MG63 (cell line): ENCODE measurements at regions not wholly inside any gene's neighbourhood (a gene's known extent, or its start where the extent isn't known, plus 50 kb on each side); places are given as distances from the start of the nearest gene placed in this dataset.

Experiments used
- DNase-seq: peaks from one replicate; pipeline ENCODE4 v3.0.0-alpha.2; 2020
- H3K27me3 ChIP-seq: fragments of 250-450 bp; sonication (Bioruptor Pico); 2 replicates; pipeline ENCODE4 v1.5.1; 2020; ENCODE audit warnings: mild to moderate bottlenecking, moderate library complexity
- H3K36me3 ChIP-seq: fragments of 250-450 bp; sonication (Bioruptor Pico); 2 replicates; pipeline ENCODE4 v1.5.1; 2020; ENCODE audit warnings: mild to moderate bottlenecking, moderate library complexity
- H3K4me3 ChIP-seq: fragments of 250-450 bp; sonication (Bioruptor Pico); 2 replicates; pipeline ENCODE4 v1.5.1; 2020; ENCODE audit warnings: mild to moderate bottlenecking, moderate library complexity
- H3K9me3 ChIP-seq: fragments of 250-450 bp; sonication (Bioruptor Pico); 2 replicates; pipeline ENCODE4 v1.5.1; 2020; ENCODE audit warnings: mild to moderate bottlenecking, moderate library complexity

GRCh38 chr4:98778206-98778605, 119.8 kb upstream of the TSPAN5 start:
- Histone ChIP-seq H3K9me3 (no peaks in the 10 kb centered on the region), H3K27me3 (no peaks in the 10 kb centered on the region), H3K36me3 (no peaks in the 10 kb centered on the region), H3K4me3 (no peak overlapping the region)
- DNase-seq, result peak; percentile 30

DNA sequence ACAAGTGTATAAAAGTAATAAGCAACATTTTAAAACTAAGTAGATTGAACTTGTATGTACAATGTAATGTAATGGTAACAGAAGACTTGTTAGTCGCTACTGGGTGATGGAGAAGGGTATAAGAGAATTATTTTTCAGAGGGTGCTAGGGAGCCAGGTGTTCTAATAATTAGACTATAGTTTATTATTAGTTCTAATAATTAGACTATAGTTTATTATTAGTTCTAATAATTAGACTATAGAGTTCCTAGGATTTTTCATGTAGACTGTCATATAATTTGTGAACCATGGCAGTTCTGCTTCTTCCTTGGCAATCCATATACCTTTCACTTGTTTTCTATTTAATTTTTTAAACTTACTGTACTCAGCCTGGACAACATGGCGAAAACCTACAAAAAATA, 117.3 kb upstream of the TSPAN5 start:
- DNase-seq, result no peak
- Histone ChIP-seq H3K27me3 (no peaks in the 10 kb centered on the region), H3K9me3 (no peaks in the 10 kb centered on the region), H3K4me3 (no peak overlapping the region), H3K36me3 (no peaks in the 10 kb centered on the region)

GRCh38 chr4:98773638-98774037, 115.2 kb upstream of the TSPAN5 start:
- no peaks in the 10 kb centered on the region for H3K36me3 ChIP-seq
- no peak overlapping the region for H3K4me3 ChIP-seq
- no peak for DNase-seq
- no peaks in the 10 kb centered on the region for H3K9me3 ChIP-seq
- no peaks in the 10 kb centered on the region for H3K27me3 ChIP-seq

DNA sequence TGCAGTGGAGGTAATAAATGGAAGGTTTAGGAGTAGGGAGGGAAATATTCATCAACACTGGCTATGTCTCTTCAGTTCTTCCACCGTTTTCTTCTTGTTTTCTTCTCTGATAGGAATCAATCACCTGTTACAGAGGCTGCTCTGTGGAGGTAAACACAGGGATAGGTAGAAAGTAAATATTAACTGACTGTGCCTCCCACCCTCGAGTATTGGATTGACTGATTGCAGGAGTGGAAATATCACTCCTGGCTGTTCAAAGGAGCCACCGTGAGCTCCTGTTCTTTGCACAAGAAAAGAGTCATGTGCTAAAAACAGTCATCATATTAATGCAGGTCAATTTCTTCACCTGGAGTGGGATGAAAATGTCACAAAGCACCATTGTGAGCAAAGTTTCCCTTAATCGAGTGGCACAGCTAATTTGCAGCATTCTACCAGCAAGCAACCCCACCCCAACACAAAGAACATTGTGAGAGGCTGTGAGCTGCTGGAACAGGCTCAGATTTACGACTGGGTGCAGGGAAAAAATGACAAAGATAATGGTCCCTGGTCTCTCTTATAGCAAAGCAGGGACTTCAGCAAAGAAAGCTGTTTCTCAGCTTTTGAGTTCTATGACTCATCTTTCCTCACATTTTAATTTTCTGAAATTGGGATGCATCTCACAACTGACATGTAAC, 113.7 kb upstream of the TSPAN5 start:
- Histone ChIP-seq H3K36me3 (no peaks in the 10 kb centered on the region), H3K27me3 (no peaks in the 10 kb centered on the region), H3K4me3 (no peak overlapping the region), H3K9me3 (no peaks in the 10 kb centered on the region)
- no peak for DNase-seq

GRCh38 chr4:98765771-98766170, 107.4 kb upstream of the TSPAN5 start:
- Histone ChIP-seq H3K36me3 (no peaks in the 10 kb centered on the region), H3K4me3 (no peak overlapping the region), H3K9me3 (no peaks in the 10 kb centered on the region), H3K27me3 (no peaks in the 10 kb centered on the region)
- no peak for DNase-seq

GRCh38 chr4:98758182-98758581, 99.8 kb upstream of the TSPAN5 start:
- no peaks in the 10 kb centered on the region for H3K27me3 ChIP-seq
- H3K9me3 ChIP-seq, result no peaks in the 10 kb centered on the region
- no peaks in the 10 kb centered on the region for H3K36me3 ChIP-seq
- H3K4me3 ChIP-seq, result no peak overlapping the region
- no peak for DNase-seq

DNA sequence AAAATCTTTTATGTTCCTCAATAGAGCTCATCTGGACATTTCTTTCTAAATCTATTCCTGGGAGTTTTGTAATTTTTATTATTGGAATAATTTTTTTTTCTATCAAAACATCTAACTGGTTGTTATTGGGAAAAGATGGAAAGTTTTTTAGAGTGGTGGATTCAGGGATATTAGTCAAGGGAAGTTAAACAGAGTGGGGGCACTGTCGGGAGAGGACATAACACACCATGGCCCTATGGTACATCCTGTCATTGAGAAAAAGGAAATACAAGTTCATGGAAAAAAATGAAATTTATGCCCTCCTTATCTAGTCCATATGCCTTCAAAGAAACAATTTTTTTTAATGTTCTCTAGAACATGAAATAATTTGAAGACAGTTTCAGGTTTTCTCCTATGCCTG, 96.3 kb upstream of the TSPAN5 start:
- no peak for DNase-seq
- no peaks in the 10 kb centered on the region for H3K27me3 ChIP-seq
- no peak overlapping the region for H3K4me3 ChIP-seq
- H3K9me3 ChIP-seq, result no peaks in the 10 kb centered on the region
- no peaks in the 10 kb centered on the region for H3K36me3 ChIP-seq

DNA sequence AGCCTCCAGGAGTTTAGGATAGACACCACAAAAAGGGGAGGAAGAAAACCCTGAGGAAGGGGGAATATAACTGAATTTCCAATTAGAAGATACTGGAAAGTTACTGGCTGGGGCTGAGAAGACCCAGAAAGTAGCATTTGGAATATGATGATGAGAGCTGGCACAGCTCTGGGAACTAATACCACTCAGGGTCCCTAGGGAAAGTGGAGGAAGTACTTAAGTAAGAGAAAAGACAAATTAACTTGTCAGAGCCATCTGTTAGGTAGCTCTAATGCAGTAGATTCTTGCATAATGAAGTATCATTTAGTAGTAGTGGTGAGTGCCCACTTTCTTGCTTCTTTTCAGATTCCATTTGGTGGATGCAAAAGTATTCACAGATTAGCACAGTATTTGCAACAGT, 90.8 kb upstream of the TSPAN5 start:
- Histone ChIP-seq H3K4me3 (no peak overlapping the region), H3K9me3 (no peaks in the 10 kb centered on the region), H3K27me3 (no peaks in the 10 kb centered on the region), H3K36me3 (no peaks in the 10 kb centered on the region)
- DNase-seq, result no peak

GRCh38 chr4:98748609-98749008, 90.2 kb upstream of the TSPAN5 start:
- H3K27me3 ChIP-seq, result no peaks in the 10 kb centered on the region
- H3K4me3 ChIP-seq, result no peak overlapping the region
- H3K9me3 ChIP-seq, result no peaks in the 10 kb centered on the region
- no peak for DNase-seq
- H3K36me3 ChIP-seq, result no peaks in the 10 kb centered on the region

GRCh38 chr4:98747393-98748091, 89.1 kb upstream of the TSPAN5 start:
- no peaks in the 10 kb centered on the region for H3K36me3 ChIP-seq
- no peaks in the 10 kb centered on the region for H3K9me3 ChIP-seq
- no peak for DNase-seq
- no peak overlapping the region for H3K4me3 ChIP-seq
- no peaks in the 10 kb centered on the region for H3K27me3 ChIP-seq

- Histone ChIP-seq H3K4me3 (no peak overlapping the region), H3K27me3 (no peaks in the 10 kb centered on the region), H3K36me3 (no peaks in the 10 kb centered on the region), H3K9me3 (no peaks in the 10 kb centered on the region)
- DNase-seq, result no peak
These were observed 88.5 kb upstream of the TSPAN5 start for GRCh38 chr4:98746936-98747335.

GRCh38 chr4:98746530-98746929, 88.1 kb upstream of the TSPAN5 start:
- H3K9me3 ChIP-seq, result no peaks in the 10 kb centered on the region
- no peaks in the 10 kb centered on the region for H3K36me3 ChIP-seq
- peak; percentile 1 for DNase-seq
- no peaks in the 10 kb centered on the region for H3K27me3 ChIP-seq
- no peak overlapping the region for H3K4me3 ChIP-seq

DNA sequence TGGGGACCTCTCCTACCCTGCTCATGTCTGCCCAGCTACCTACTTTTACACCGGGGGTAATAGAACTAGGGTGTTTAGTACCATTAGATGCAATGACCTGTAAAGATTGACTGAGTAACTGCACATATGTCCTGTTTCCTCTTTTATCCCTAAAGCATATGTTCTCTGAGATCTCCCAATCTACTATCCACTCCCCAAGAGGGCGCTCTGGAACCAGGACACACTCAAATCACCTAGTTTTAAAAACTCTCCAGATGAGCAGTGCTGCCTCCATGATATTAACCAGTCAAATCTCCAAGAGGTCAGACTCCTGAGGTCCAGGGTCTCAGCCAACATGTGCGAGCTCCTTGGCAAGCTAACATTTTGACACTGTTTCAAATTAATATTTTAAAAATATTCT, 87.0 kb upstream of the TSPAN5 start:
- no peak for DNase-seq
- Histone ChIP-seq H3K36me3 (no peaks in the 10 kb centered on the region), H3K27me3 (no peaks in the 10 kb centered on the region), H3K9me3 (no peaks in the 10 kb centered on the region), H3K4me3 (no peak overlapping the region)

DNA sequence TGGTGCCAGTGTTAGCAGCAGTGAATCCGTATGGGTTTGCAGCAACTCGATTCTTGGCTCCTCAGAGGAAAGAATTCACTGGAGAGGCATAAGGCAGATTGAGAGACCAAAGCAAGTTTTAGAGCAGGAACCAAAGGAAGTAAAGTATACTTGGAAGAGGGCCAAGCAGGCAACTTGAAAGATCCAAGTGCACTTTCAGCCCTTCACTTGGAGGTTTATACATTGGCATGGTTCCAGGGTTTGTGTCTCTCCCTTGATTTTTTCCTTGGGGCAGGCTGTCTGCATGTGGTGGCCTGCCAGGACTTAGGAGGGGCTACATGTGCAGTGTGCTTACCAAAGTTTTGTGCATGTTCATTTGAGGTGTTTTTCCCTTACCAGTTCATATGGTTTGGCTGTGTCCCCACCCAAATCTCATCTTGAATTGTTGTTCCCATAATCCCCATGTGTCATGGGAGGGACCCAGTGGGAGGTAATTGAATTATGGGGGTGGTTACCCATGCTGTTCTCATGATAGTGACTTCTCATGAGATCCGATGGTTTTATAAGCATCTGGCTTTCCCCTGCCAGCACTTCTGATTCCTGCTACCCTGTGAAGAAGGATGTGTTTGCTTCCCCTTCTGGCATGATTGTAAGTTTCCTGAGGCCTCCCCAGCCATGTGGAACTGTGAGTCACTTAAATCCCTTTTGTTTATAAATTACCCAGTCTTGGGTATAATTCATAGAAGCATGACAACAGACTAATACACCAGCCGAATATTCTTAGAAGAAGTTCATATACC, 86.2 kb upstream of the TSPAN5 start:
- no peak for DNase-seq
- H3K27me3 ChIP-seq, result no peaks in the 10 kb centered on the region
- no peaks in the 10 kb centered on the region for H3K9me3 ChIP-seq
- no peak overlapping the region for H3K4me3 ChIP-seq
- H3K36me3 ChIP-seq, result no peaks in the 10 kb centered on the region

GRCh38 chr4:98741952-98742351, 83.5 kb upstream of the TSPAN5 start:
- H3K9me3 ChIP-seq, result no peaks in the 10 kb centered on the region
- no peaks in the 10 kb centered on the region for H3K36me3 ChIP-seq
- H3K4me3 ChIP-seq, result no peak overlapping the region
- H3K27me3 ChIP-seq, result no peaks in the 10 kb centered on the region
- DNase-seq, result no peak

DNA sequence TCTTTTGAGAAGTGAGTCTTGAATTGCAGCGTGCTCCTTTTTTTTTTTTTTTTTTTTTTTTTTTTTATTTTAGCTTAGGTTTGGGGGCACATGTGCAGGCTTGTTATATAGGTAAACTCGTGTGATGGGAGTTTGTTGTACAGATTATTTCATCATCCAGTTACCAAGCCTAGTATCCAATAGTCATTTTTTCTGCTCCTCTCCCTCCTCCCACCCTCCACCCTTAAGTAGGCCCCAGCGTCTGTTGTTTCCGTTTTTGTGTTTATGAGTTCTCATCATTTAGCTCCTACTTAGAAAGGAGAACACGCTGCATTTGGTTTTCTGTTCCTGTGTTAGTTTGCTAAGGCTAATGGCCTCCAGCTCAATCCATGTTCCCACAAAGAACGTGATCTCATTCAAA, 81.3 kb upstream of the TSPAN5 start:
- H3K9me3 ChIP-seq, result no peaks in the 10 kb centered on the region
- H3K27me3 ChIP-seq, result no peaks in the 10 kb centered on the region
- no peak for DNase-seq

DNA sequence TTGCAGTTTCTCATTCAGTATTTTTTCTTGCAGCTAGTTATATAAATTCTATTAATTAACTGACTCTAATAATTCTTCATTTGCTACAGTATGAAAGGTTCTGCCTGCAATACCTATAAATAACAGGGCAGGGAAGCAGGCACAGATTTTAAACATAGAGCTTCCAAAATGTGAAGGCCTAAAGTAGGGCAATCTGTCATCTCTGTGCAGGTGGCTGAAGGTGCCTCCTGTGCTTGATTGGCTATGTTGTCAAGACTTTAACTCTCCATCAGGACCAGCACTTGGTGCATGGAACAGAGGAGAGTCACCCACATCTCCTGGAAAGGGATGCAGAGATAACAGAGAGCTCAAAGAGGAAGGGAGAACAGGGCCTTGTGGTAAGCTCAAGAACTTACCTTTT, 75.2 kb upstream of the TSPAN5 start:
- Histone ChIP-seq H3K4me3 (no peak overlapping the region), H3K27me3 (no peaks in the 10 kb centered on the region), H3K9me3 (no peaks in the 10 kb centered on the region), H3K36me3 (no peaks in the 10 kb centered on the region)
- no peak for DNase-seq

More for the DNA sequence above, 81.3 kb upstream of the TSPAN5 start:
- Histone ChIP-seq H3K4me3 (no peak overlapping the region), H3K36me3 (no peaks in the 10 kb centered on the region)

DNA sequence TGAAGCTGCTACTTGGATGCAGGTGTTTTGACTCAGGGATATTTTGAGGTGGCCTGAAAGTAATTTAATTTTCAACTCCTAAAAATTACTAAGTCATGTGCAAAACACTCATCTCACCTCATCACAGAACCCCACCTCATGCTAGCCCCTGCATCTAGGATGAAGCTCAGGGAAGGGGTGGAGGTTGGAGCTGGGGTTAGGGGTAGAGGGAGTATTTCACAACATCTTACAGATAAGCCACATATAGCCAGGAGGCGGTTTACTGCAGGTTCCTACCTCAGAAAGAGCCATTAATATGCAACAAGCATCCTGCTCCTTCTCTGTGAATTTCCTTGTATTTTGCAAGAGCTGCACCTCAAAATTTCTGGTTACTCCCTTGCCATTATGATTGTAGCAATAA, 70.5 kb upstream of the TSPAN5 start:
- no peaks in the 10 kb centered on the region for H3K27me3 ChIP-seq
- no peaks in the 10 kb centered on the region for H3K9me3 ChIP-seq
- no peaks in the 10 kb centered on the region for H3K36me3 ChIP-seq
- DNase-seq, result no peak
- no peak overlapping the region for H3K4me3 ChIP-seq
